Heart left ventricle (tissue), 13 donors: ENCODE measurements at regions not wholly inside any gene's neighbourhood (a gene's known extent, or its start where the extent isn't known, plus 50 kb on each side); places are given as distances from the start of the nearest gene placed in this dataset.

Experiments
- CTCF ChIP-seq, 12 donors: fragments of 200-600 bp; sonication (generic) in 4 of 12; IDR thresholded peaks; one replicate each; pipeline versions ENCODE4 v1.5.0 to v1.8.0; 2018 to 2022; ENCODE audit warnings: antibody characterized with exemption in 12 of 12, mild to moderate bottlenecking in 5 of 12
- POLR2A ChIP-seq, 2 donors: fragments of 450-650 bp; IDR thresholded peaks; one replicate each; pipeline ENCODE4 v1.6.1; 2017; ENCODE audit warnings: antibody characterized with exemption in 2 of 2, mild to moderate bottlenecking in 2 of 2, moderate library complexity in 2 of 2
- donor health status: ischemic (EF 13 %, LVEDD 7.1; RV severe dilation, severe dysfunction).
- donor health status: DM: no; HTN: yes; CAD: no.
- donor health status: DM: no; HTN: no; CAD: no.
- donor health status: ischemic (EF 25% LVEDD 6.9; RV normal size, moderate dysfunction).
- donor health status: ischemic (EF 25% LVEDD 5.7; RV mildly dilated, moderate dysfunction).
- donor health status: ischemic (EF 35%, LVEDD 5.7; RV mildly dilated, moderate dysfunction).
- donor health status: nonischemic (EF 11% LVEDD 7.7; RV severe dilation, severe dysfunction).
- donor health status: DM: yes; HTN: yes; CAD: no.
- donor health status: PGD.
- donor health status: ischemic (EF 29% LVEDD 5.4; RV normal size, mild dysfunction).
- donor health status: nonischemic (EF 23%, LVEDD 6.1; RV moderate dilation, normal function).

- TF ChIP-seq POLR2A (IDR thresholded peaks at IDR 0.05) (no peak), CTCF (IDR thresholded peaks at IDR 0.05) (no peak)
These were observed 267.2 kb upstream of the CYRIA start for GRCh38 chr2:16932826-16933225.
